Coronary artery (tissue), 2 donors: ENCODE measurements at regions not wholly inside any gene's neighbourhood (a gene's known extent, or its start where the extent isn't known, plus 50 kb on each side); places are given as distances from the start of the nearest gene placed in this dataset.

Experiments
- DNase-seq: peaks from one replicate; pipeline ENCODE4 v3.0.0-alpha.2; 2017; ENCODE audit warnings: low spot score
- H3K27ac ChIP-seq, 2 donors: fragments of 200-600 bp; sonication (generic); one replicate each; pipeline ENCODE4 v1.5.1; 2016 to 2019
- H3K4me3 ChIP-seq: fragments of 200-600 bp; sonication (generic); 2 replicates; pipeline ENCODE4 v1.5.1; 2016; ENCODE audit warnings: mild to moderate bottlenecking, moderate library complexity
- TF ChIP-seq, protein P1 (sequence below): fragments of 200-600 bp; sonication (generic); IDR thresholded peaks from one replicate; pipeline ENCODE4 v1.5.1; 2019; ENCODE audit warnings: antibody characterized with exemption

GRCh38 chr9:86456416-86456815 is 102.2 kb upstream of the TUT7 start:
- DNase-seq: no peak
- no peak overlapping the region for H3K27ac ChIP-seq
- TF ChIP-seq, protein P1, sequence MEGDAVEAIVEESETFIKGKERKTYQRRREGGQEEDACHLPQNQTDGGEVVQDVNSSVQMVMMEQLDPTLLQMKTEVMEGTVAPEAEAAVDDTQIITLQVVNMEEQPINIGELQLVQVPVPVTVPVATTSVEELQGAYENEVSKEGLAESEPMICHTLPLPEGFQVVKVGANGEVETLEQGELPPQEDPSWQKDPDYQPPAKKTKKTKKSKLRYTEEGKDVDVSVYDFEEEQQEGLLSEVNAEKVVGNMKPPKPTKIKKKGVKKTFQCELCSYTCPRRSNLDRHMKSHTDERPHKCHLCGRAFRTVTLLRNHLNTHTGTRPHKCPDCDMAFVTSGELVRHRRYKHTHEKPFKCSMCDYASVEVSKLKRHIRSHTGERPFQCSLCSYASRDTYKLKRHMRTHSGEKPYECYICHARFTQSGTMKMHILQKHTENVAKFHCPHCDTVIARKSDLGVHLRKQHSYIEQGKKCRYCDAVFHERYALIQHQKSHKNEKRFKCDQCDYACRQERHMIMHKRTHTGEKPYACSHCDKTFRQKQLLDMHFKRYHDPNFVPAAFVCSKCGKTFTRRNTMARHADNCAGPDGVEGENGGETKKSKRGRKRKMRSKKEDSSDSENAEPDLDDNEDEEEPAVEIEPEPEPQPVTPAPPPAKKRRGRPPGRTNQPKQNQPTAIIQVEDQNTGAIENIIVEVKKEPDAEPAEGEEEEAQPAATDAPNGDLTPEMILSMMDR: no peak
- no peak overlapping the region for H3K4me3 ChIP-seq

GRCh38 chr9:86454701-86455615 is 100.7 kb upstream of the TUT7 start:
- DNase-seq: no peak
- no peak overlapping the region for H3K27ac ChIP-seq
- no peak overlapping the region for H3K4me3 ChIP-seq
- TF ChIP-seq, protein P1: no peak

- DNase-seq: no peak
- H3K27ac ChIP-seq: no peak overlapping the region
- H3K4me3 ChIP-seq: no peak overlapping the region
- TF ChIP-seq, protein P1: no peak
Observed at GRCh38 chr9:86452201-86452828, 98.1 kb upstream of the TUT7 start.

GRCh38 chr9:86449246-86449645 is 95.0 kb upstream of the TUT7 start:
- Histone ChIP-seq H3K27ac (no peak overlapping the region), H3K4me3 (no peak overlapping the region)
- TF ChIP-seq, protein P1: no peak
- no peak for DNase-seq

GRCh38 chr9:86445671-86446070 is 91.5 kb upstream of the TUT7 start:
- Histone ChIP-seq H3K4me3 (no peak overlapping the region), H3K27ac (no peak overlapping the region)
- TF ChIP-seq, protein P1: no peak
- no peak for DNase-seq

GRCh38 chr9:86443992-86444391 is 89.8 kb upstream of the TUT7 start:
- TF ChIP-seq, protein P1: no peak
- no peak for DNase-seq
- no peak overlapping the region for H3K27ac ChIP-seq
- no peak overlapping the region for H3K4me3 ChIP-seq
